ENCODE measurements at regions not wholly inside any gene's neighbourhood (a gene's known extent, or its start where the extent isn't known, plus 50 kb on each side); places are given as distances from the start of the nearest gene placed in this dataset.
A peak's percentile ranks its signal among the peaks of the same experiment; 100 is the strongest.

DNA sequence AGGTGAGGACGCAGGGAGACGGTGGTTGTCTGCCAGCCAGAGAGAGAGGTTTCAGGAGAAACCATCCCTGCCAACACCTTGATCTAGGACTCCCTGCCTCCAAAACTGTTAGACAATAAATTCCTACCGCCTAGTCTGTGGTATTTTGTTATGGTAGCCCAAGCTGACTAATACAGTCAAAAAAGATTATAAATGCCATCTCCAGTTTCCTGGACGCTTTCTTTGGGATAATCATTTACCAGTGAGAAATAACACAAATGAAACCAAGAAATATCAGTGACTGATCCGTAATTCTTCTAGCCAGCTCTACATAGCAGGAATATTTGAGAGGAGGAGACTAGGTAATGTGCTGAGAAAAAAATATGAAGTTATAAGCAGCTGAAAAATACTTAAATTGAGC lies 707.8 kb upstream of the LMCD1 start:
- no peak for DNase-seq (ENCODE audit: low read depth in 2 of 2)

DNA sequence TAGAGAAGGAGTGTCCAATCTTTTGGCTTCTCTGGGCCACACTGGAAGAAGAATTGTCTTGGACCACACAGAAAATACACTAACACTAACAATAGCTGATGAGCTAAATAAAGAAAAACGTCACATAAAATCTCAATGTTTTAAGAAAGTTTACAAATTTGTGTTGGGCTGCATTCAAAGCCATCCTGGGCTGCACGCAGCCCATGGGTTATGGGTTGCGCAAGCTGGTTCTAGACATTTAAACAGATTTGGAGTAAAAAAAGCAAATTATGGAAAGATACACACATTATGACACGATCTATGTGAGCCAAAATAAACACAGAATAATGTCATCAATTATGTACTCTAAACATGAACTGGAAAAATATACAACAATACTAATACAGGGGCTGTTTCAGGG lies 703.3 kb upstream of the LMCD1 start:
- no peak for DNase-seq (ENCODE audit: low read depth in 2 of 2)

DNA sequence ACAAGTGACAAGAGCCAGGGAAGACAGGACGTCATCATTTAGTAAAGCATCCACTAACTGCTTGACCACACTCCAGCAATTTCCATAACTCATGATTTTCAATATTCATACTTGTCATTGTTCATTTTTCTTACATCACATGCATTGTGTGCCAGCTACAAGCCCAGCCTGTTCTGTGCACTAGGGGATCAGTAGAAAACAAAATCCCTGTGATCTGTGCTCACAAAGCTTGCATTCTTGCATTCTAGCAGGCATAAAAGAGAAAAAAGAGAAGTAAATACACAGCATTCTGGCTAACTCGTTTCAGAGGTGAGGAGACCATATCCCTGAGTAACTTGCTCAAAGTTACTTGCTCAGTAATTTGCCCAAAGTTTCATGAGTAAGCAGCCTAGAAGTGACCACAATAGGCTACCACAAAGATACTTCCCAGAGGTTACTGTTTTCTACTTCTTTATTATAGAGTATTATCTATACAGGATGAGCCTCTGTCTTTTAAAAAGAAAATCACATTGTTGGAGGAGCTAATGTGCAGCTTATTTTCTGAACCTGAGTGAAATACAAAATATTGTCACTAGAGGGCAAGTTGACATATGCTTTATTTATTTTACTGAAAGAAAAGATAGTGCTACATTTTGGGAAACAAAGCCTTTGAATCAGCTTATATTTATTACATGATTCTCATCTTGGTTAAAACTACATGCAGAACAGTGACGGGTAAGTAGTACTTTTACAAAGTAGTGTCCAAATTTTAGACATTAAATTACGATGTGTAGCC lies 701.4 kb upstream of the LMCD1 start:
- DNase-seq (ENCODE audit: low read depth in 2 of 2) = no peak

DNA sequence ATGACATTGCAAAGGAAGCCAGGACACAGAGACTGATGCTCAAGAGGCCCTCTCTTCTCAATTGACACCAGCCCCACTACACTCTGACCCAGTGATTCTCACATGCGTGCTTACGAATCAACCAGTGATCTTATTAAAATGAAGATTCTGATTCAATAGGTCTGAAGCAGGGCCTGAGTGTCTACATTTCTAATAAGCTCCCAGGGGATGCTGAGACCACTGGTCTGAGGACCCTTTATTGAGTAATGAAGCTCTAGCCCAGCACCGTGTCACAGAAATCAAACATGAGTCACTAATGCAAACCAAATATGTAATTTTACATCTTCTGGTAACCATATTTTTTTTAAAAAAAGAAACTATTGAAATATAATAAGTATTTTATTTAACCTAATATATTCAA lies 689.1 kb upstream of the LMCD1 start:
- DNase-seq (ENCODE audit: low read depth in 2 of 2) = no peak

DNA sequence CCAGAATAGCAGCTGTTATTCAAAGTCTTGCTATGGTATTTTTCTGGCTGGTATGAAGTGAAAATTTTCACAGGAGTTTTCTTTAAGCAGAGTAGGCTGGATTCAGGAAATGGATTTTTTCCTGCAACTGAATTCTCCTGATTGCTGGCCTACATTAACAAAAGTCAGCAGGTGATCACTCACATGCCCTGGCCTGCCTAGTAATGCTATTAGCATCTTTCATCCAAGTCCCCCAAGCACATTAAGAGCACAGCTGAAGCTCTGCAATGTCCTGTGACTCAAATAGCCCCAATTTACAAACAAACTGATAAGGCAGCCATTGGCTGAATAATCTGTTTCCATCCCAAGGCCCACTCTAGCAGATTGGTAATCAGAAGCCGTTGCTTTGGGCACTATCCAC lies 688.3 kb upstream of the LMCD1 start:
- no peak for DNase-seq (ENCODE audit: low read depth in 2 of 2)

DNA sequence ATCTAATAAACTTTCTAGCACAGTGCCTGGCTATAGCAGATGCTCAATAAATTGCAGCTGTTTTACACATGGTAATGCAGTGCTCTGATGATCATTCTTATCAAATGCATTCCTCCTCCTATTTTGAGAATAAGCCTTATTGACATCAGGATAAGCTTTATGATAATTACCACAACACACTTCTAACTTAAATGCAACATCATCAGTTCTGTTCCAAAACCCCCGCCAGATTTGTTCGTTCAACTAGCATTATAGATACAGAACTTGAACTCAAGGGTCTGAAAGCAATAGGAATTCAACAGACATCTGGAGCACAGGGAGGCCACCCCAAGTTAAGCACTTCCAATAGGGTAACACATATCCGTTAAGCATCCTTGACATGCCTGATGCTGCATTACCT lies 684.4 kb upstream of the LMCD1 start:
- DNase-seq (ENCODE audit: low read depth in 2 of 2) = no peak

DNA sequence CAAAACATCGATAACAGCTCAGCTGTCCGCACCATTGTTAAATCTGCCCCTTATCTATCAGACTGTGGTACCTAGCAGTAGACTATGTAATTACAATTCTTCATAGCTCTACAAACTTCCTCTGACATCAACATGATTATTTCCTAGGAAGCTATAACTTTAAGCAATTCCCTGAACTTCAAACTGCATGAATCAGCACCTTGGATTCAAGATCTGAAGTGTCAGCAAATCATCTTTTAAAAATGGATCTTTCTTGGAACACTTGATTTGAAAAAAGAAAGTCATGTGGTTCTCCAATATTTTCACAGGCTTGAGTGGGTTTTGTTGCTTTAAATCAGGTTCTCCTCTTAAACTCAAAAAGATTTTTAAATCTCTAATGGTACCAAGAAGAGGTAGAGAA lies 680.7 kb upstream of the LMCD1 start:
- DNase-seq (ENCODE audit: low read depth in 2 of 2) = no peak

DNA sequence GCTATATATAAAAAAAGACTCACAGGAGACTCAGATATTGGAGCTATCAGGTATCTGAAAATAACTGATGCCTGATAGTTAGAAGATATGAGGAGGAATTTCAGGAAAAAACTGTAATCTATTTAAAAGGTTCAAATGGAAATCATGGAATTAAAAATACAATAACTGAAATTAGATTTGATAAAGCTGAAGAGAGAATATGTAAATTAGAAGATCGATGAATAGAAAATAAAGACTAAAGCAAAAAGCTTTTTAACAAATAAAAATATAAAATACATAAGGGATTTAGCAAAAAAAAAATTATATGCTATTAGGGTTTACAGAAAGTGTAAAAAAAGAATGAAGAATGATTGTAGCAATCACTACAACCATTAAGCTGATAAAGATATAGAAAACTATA lies 679.8 kb upstream of the LMCD1 start:
- no peak for DNase-seq (ENCODE audit: low read depth in 2 of 2)

DNA sequence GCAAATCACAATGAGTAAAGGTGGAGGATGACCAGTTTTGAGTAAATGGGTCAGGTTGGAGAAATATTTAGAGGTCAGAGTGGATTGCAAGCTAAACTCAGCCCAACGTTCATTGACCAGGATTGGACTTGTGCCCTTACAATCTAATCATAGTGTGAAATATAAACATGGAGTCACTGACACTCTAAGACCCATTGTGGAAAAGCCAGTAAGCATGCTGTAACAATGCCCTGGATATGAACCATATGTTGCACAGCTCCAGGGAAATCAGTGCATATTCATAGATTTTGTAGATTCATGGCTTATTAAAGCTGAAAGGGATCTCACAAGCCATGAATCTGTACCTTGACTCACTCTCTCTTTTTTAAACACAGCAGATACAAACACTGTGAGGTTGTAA lies 660.2 kb upstream of the LMCD1 start:
- DNase-seq (ENCODE audit: low read depth in 2 of 2) = no peak

DNA sequence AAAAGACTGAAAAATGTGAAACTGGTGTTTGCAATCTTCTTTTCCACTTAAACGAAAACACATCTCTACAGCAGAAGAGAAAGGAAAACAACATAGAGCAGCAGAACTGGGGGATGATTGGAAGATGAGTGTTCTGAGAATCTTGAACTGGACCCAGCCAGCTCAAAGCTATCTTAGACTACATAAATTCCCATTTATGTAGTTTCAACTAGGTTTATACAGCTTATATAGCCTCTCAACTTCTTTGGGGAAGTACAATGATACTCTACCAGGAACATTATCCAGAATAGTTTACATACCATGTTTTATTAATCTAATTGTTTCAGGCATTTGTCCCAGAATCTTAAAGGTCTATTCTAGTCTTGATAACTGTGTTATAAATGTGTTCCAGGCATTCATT lies 658.2 kb upstream of the LMCD1 start:
- DNase-seq (ENCODE audit: low read depth in 2 of 2) = no peak

DNA sequence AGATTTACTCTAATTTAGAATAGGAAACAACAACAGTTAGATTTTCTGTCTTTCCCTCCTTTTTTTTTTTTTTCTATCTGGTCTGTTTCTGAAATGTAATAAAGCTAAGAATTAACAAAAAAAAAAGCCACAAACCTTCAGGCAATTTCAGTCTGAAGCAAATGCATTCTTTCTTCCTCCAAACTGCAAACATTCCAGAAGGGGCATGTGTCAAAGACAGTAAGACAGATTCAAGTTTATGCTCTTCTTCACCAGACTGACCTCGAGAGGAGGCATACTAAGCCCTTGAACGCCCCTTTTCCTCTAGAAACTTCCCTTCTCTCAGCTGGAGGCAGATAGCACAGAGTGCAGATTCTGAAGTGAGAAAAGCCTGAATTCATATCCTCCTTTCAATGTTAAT lies 654.6 kb upstream of the LMCD1 start:
- DNase-seq (ENCODE audit: low read depth in 2 of 2) = no peak

DNA sequence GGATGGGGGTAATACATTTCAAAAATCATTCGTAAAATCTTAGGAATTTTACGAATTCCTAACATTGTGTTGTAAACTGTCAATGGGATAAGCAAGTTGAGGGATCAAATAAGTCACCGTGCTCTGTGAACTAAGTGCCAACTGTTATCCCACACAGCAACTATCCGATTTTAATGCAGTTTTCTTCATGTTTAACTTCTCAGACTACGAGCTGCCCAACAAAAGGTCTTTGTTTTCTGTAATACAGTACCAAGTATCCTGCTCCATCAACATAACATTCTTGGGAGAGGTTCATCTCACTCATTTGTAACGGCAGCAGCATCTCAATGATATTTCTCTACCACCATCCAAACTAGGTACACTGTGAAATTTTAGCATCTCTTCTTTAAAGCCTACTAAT lies 654.1 kb upstream of the LMCD1 start:
- DNase-seq (ENCODE audit: low read depth in 2 of 2) = no peak

DNA sequence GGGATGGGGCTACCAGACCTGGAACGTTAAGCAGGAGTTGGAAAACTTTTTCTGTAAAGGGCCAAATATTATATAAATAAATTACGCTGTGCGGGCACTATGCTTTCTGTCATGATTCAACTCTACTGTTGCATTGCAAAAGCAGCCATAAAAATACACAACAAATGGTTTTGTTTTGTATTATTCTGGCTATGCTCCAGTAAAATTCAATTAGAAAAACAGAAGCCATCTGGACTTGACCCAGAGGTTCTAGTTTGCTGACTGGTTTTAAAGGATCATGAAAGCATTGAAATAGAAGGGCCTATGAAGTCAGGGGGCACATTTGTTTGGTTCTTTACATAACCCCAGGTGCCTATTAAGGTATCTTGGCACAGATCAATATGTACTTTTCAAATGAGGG lies 647.4 kb upstream of the LMCD1 start:
- DNase-seq (ENCODE audit: low read depth in 2 of 2) = no peak

DNA sequence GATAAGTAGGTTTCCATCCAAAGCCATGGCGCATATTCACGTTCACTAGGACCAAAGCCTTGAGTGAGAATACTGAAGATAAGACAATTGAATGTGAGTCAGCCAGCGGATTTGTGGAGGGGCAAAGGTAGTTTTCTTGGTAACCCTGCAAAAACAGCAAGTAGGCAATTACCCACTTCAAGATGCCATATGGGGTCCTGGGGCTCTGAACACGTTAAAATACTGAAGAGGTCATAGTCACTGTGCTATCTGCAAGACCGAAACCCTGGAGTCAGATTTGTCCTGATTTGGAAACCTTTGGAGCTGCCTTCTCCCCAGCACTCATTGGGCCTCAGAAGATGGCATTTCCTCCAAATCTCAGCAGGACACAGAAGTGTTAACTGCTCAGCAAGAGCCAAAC lies 646.9 kb upstream of the LMCD1 start:
- DNase-seq (ENCODE audit: low read depth in 2 of 2) = no peak

DNA sequence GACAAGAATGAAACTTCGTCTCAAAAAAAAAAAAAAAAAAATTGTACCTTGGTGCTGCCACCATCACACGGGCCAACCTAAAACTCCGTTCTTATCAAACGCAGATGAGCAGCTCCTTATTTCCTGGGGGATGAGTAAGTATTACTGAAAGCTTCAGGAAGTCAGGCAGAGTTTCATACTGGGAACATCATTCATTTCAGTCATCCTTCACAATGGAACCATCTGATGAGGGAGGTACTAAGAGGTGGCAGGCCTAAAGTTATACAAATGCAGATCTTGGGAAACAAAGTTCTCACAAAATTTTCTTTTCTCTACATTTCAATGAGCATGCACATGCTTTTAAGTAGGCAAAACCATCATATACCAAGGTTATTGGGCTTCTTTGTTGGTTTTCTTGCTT lies 636.0 kb upstream of the LMCD1 start:
- no peak for DNase-seq (ENCODE audit: low read depth in 2 of 2)

DNA sequence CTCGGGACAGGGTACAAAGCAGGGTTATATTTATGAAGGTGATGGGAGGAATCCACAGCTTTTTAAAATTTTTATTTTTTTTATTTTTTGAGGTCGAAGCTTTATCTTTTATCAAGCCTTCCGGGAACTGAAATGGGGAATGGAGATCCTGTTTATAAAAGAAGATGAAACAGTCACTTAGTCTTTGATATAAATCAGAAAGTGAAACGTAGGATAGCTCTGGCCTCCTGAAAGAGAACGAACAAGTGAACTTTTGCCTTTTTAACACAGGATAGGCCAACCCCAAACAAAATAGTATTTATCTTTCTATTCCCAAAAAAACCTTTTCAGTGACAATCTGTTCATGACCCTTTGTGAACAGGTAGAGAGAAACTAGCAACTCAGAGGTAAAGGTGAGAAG lies 634.0 kb upstream of the LMCD1 start:
- DNase-seq (ENCODE audit: low read depth in 2 of 2) = no peak

DNA sequence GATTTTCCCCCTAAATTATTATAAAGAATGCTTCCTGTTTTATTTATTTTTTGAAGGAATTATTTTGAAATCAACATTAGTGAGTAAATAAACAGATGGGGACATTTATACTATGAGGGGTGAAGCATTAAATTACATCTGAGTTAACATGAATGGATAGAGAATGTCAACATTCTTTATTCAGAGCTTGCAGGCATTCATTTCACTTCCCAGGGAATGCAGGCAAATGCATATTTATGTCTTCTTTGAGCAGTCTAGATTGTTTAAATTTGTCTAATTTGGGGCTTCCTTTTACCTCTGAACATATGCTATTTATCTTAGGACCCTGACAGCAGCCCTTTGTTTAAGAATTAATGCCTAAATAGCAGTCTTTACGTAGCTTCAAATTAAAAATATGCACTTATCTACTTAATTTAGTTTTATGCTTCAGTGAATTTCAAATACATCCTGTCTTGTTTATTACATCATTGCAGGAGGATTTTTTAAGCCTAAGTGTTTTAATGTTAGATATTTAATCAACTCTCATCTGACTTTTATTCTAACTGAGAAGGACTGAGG lies 630.5 kb upstream of the LMCD1 start:
- DNase-seq (ENCODE audit: low read depth in 2 of 2) = no peak

DNA sequence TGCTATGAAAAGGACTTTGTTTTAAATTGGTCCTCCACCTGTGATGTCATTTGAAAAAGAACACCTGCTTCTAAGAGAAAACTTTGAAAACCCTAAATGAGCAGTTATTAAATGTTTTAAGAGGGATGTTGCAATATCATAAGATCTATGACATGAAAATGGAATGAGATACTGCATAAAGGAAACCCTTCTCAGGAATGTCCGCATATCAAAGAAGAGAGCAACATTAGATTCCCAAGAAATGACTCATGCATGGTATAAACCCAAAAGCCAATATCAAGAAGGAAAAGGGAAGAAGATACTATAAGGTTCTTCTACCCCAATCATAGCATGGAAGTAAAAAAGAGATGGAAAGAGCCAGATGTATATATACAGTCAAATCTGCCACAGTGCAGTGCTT lies 627.5 kb upstream of the LMCD1 start:
- no peak for DNase-seq (ENCODE audit: low read depth in 2 of 2)

DNA sequence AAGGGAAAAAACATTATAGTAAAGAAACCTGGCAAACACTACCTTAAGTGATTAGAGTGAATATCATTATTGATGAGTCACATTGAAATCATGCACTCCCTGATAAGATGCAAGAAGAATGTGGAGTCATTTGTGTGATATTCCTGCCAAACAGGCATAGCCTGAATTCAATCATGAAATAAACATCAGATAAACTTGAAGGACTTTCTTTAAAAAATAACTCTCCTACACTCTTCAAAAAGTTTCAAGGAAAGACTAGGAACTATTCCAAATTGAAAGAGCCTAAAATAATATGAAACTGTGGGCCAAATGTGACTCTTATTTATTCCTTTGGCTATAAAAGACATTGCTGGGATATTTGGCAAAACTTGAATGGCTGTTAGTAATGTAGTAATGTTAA lies 625.7 kb upstream of the LMCD1 start:
- DNase-seq (ENCODE audit: low read depth in 2 of 2) = no peak

DNA sequence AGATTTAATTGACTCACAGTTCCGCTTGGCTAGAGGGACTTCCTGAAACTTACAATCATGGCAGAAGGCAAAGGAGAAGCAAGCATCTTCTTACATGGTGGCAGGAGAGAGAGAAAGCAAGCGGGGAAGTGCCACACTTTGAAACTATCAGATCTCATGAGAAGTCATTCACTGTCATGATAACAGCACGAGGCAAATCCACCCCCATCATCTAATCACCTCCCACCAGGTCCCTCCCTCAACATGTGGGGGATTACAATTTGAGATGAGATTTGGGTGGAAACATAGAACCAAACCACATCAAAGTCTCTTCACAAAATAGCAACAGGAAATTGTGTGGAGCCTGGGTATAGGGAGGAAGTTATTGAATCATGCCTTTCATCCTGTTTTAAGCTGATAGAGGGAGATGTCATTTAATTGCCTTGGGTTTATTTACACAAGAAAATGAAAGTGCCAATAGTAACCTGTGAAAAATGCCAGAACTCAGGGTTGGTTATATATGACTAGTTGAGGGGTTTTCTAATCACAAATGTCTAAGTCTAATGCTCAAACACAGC lies 624.8 kb upstream of the LMCD1 start:
- peak in 1 of 2 donors; percentile 17 for DNase-seq (ENCODE audit: low read depth in 2 of 2)

DNA sequence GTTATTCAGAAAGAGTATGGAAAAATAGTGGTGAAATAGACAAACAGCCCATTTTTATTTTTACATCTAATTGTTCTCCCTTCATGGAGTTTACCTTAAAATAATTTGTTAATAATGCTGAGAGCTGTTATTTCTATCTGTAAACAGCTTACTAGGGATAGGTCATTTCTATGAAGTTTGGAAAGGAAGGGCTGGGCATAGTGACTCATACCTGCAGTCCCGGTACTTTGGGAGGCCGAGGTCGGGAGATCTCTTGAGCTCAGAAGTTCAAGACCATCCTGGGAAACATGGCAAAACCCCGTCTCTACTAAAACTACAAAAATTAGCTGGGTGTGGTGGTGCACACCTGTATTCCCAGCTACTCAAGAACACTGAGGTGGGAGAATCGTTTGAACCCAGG lies 624.3 kb upstream of the LMCD1 start:
- DNase-seq (ENCODE audit: low read depth in 2 of 2) = no peak

DNA sequence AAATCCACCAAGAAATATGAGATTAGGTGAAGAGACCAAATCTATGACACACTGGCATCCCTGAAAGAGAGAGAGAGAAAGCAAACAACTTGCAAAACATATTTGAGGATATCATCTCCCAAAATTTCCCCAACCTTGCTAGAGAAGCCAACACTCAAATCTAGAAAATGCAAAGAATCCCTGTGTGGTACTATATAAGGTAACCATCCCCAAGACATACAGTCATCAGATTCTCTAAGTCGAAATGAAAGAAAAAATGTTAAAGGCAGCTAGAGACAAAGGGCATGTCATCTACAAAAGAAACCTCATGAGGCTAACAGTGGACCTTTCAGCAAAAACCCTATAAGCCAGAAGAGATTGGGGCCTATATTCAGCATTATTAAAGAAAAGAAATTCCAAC lies 622.1 kb upstream of the LMCD1 start:
- DNase-seq (ENCODE audit: low read depth in 2 of 2) = no peak

DNA sequence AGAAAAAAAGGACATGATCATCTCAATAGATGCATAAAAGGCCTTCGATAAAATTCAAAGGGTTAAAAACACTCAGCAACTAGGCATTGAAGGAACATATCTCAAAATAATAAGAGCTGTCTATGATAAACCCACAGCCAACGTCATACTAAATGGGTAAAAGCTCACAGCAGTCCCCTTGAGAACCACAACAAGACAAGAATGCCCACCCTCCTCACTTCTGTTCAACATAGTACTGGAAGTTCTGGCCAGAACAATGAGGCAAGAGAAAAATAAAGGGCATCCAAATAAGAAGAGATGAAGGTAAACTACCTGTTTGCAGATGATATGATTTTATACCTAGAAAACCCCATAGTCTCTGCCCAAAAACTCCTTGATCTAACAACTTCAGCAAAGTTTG lies 619.7 kb upstream of the LMCD1 start:
- no peak for DNase-seq (ENCODE audit: low read depth in 2 of 2)

DNA sequence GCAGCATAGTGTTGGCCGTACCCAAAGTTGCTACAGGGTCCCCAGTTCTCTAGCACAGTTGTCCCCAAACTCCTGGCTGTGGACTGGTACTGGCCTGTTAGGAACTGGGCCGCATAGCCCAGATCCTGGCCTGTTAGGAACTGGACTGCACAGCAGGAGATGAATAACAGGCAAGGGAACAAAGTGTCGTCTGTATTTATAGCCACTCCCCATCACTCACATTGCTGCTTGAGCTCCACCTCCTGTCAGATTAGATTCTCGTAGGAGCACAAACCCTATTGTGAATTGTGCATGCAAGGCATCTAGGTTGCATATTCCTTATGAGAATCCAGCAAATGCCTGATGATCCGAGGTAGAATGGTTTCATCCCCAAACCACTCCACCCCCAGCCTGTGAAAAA lies 604.0 kb upstream of the LMCD1 start:
- DNase-seq (ENCODE audit: low read depth in 2 of 2) = no peak
